Mesendoderm (in vitro differentiated cells): ENCODE measurements at regions not wholly inside any gene's neighbourhood (a gene's known extent, or its start where the extent isn't known, plus 50 kb on each side); places are given as distances from the start of the nearest gene placed in this dataset.
A peak's percentile ranks its signal among the peaks of the same experiment; 100 is the strongest.

ENCODE experiments used
- DNase-seq: peaks from one replicate; pipeline ENCODE4 v3.0.0; 2013
- H2AK5ac ChIP-seq: 2 replicates; pipeline ENCODE4 v1.6.1; 2013; ENCODE audit warnings: low read length, inconsistent platforms
- H2BK120ac ChIP-seq: 2 replicates; pipeline ENCODE4 v1.6.1; 2013; ENCODE audit warnings: low read depth, mild to moderate bottlenecking, low read length, moderate library complexity, mixed read lengths
- H2BK15ac ChIP-seq: replicated peaks from 2 replicates; pipeline ENCODE4 v1.6.1; 2013; ENCODE audit warnings: low read depth, mild to moderate bottlenecking, moderate library complexity
- H2BK5ac ChIP-seq: 2 replicates; pipeline ENCODE4 v1.6.1; 2013; ENCODE audit warnings: low read length, inconsistent platforms
- H3K18ac ChIP-seq: 2 replicates; pipeline ENCODE4 v1.6.1; 2013; ENCODE audit warnings: mild to moderate bottlenecking, low read length, mixed read lengths
- H3K23ac ChIP-seq: one replicate; pipeline ENCODE4 v1.6.1; 2013; ENCODE audit warnings: low read length
- H3K27ac ChIP-seq: 2 replicates; pipeline ENCODE4 v1.5.1; 2013; ENCODE audit warnings: low read depth, mild to moderate bottlenecking, inconsistent platforms, low read length, moderate library complexity
- H3K27me3 ChIP-seq: 2 replicates; pipeline ENCODE4 v1.6.1; 2013; ENCODE audit warnings: low read length, control low read depth, mild to moderate bottlenecking, inconsistent platforms; ENCODE audit not compliant: insufficient read depth, poor library complexity
- H3K36me3 ChIP-seq: 2 replicates; pipeline ENCODE4 v1.6.1; 2013; ENCODE audit warnings: low read length, inconsistent platforms; ENCODE audit not compliant: control insufficient read depth, insufficient read depth
- H3K4ac ChIP-seq: one replicate; pipeline ENCODE4 v1.6.1; 2013; ENCODE audit warnings: low read depth, mild to moderate bottlenecking, low read length, moderate library complexity
- H3K4me1 ChIP-seq: 2 replicates; pipeline ENCODE4 v1.6.1; 2013; ENCODE audit warnings: low read depth, low read length, inconsistent platforms; ENCODE audit not compliant: control insufficient read depth
- H3K4me2 ChIP-seq: 2 replicates; pipeline ENCODE4 v1.6.1; 2013; ENCODE audit warnings: low read length
- H3K4me3 ChIP-seq: 2 replicates; pipeline ENCODE4 v1.5.1; 2013; ENCODE audit warnings: mild to moderate bottlenecking, low read length
- H3K56ac ChIP-seq: one replicate; pipeline ENCODE4 v1.6.1; 2013; ENCODE audit warnings: low read length
- H3K79me1 ChIP-seq: 2 replicates; pipeline ENCODE4 v1.6.1; 2013; ENCODE audit warnings: low read length, inconsistent platforms
- H3K79me2 ChIP-seq: 2 replicates; pipeline ENCODE4 v1.6.1; 2013; ENCODE audit warnings: mild to moderate bottlenecking, low read length; ENCODE audit not compliant: control insufficient read depth, insufficient read depth
- H3K9ac ChIP-seq: 2 replicates; pipeline ENCODE4 v1.6.1; 2013; ENCODE audit warnings: low read length, inconsistent platforms
- H4K5ac ChIP-seq: one replicate; pipeline ENCODE4 v1.6.1; 2013; ENCODE audit warnings: low read length
- H4K8ac ChIP-seq: one replicate; pipeline ENCODE4 v1.6.1; 2013; ENCODE audit warnings: low read depth, mild to moderate bottlenecking, control low read depth, low read length, moderate library complexity
- WGBS: extraction: QIAGEN DNeasy Blood & Tissue Kit; methylation state at CpG from one replicate; pipeline ENCODE4 v1.1.7; 2013; ENCODE audit warnings: low lambda C conversion rate, missing lambda C conversion rate; ENCODE audit not compliant: insufficient coverage; ENCODE audit errors: extremely low coverage; 5-methylcytosine and 5-hydroxymethylcytosine counted together

DNA sequence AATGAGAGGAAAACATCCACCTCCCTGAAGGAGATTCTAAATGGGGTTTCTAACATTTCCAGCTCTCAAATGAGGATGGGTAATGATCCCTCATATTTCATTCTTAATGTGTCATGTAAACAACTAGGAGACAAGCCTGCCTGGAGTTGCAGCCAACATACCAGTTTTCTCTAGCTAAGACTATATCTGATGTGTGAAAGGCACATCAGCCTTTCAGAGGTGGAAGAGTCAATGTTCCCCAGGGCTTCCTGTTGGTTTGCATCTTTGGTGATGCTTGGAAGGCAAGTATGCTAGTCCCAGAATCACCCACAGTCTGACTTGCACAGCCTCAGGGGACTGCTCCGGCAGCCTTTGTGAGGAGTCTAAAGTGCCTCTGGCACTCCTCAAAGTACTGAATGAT is 921.2 kb downstream of the SQOR start:
- DNase-seq = no peak
- no peak overlapping the region for H2AK5ac ChIP-seq
- no peak overlapping the region for H3K9ac ChIP-seq
- H3K27me3 ChIP-seq = no peaks in the 10 kb centered on the region
- H3K23ac ChIP-seq = no peak overlapping the region
- H3K79me2 ChIP-seq = no peaks in the 10 kb centered on the region
- H3K27ac ChIP-seq = no peak overlapping the region
- no peak overlapping the region for H3K56ac ChIP-seq
- no CpG with 5 or more reads among the region's 1 CpG for WGBS
- H4K8ac ChIP-seq = no peak overlapping the region
- H3K18ac ChIP-seq = no peak overlapping the region
- no peaks in the 10 kb centered on the region for H3K79me1 ChIP-seq
- no peak overlapping the region for H3K4ac ChIP-seq
- no peak overlapping the region for H3K4me3 ChIP-seq
- no peak overlapping the region for H2BK15ac ChIP-seq
- no peaks in the 10 kb centered on the region for H3K36me3 ChIP-seq
- H2BK120ac ChIP-seq = no peak overlapping the region
- H4K5ac ChIP-seq = no peak overlapping the region
- H2BK5ac ChIP-seq = no peak overlapping the region
- no peak overlapping the region for H3K4me2 ChIP-seq
- H3K4me1 ChIP-seq = no peaks in the 10 kb centered on the region

DNA sequence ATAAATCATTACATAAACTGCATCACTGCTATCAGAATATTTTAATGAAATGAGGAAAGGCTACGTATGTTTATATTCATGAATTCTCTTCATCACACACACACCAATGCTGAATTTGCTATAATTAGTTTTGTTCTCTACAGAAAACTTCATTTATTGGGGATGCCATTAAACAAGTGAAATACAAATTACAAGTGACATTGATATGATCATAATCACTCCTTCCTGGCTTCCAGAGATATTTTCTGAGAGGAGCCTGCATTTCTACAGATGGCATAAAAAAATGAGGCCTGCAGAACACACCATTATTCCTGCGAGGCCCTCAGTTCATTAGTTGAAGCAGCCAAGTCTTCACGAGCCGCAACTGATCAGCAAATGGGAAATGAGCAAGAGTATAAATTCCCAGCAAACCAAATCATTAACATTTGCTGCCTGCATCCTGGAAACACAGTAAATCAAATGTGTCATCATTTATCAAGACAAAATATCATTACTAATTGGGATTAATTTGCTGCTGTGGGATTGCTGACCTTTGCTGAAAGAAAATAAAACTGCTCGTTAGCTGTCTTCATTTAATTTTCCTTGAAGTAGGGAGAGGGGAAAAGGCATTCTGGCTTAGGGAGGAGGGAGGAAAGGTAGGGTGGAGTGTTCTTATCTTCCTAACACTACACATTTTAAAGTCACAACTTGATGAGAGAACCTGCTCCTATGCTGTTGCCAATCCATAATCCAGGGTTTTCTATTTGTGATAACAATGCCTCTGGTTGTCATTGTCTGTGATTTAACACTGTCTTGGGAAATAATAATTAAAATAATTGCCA is 921.9 kb downstream of the SQOR start:
- H3K4me1 ChIP-seq = no peaks in the 10 kb centered on the region
- DNase-seq = no peak
- no CpG with 5 or more reads among the region's 5 CpGs for WGBS
- H3K4ac ChIP-seq = no peak overlapping the region
- H2BK15ac ChIP-seq = peak overlapping the region; percentile 11
- H3K27ac ChIP-seq = no peak overlapping the region
- no peak overlapping the region for H3K4me2 ChIP-seq
- H3K4me3 ChIP-seq = no peak overlapping the region
- no peak overlapping the region for H3K23ac ChIP-seq
- no peaks in the 10 kb centered on the region for H3K79me2 ChIP-seq
- H2BK5ac ChIP-seq = no peak overlapping the region
- H3K27me3 ChIP-seq = no peaks in the 10 kb centered on the region
- H3K79me1 ChIP-seq = no peaks in the 10 kb centered on the region
- no peak overlapping the region for H3K56ac ChIP-seq
- no peak overlapping the region for H2BK120ac ChIP-seq
- no peak overlapping the region for H3K9ac ChIP-seq
- no peaks in the 10 kb centered on the region for H3K36me3 ChIP-seq
- H4K8ac ChIP-seq = no peak overlapping the region
- no peak overlapping the region for H4K5ac ChIP-seq
- no peak overlapping the region for H3K18ac ChIP-seq
- no peak overlapping the region for H2AK5ac ChIP-seq

DNA sequence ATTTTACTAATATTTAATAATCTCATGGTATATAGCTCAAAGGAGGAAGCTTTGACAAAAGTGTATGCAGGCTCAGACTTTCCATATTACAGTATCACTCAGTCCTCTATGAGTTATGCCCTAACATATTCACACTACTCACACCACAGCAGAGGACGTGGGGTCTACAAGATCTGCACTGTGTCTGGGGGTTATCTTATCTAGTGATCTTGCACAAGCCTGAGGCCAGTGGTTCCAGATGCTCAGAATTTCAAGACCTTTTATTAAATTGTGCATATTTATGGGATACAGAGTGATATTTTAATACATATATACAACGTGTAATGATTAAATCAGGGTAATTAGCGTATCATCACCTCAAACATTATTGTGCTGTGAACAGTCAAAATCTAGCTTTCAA is 933.1 kb downstream of the SQOR start:
- Histone ChIP-seq H3K36me3 (no peaks in the 10 kb centered on the region), H2AK5ac (no peak overlapping the region), H3K56ac (no peak overlapping the region)

DNA sequence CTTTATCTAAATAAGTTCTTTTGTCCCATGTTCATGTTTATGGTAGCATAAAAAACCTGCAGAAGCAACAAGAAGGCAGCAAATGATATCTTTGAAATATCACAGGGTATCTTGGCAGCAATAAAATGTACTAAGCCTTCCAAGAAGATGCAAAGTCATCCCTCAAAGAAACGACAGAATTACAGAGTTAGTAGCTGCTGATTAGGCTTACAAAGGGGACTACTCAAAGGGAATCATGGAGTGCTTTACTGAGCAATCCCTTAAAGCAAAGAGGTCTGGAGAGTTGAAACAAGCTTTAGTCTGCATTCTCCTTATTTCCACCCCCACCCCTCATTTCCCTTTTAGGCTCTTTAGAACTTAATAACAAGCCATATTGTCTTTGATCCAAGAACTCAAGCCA is 935.0 kb downstream of the SQOR start:
- Histone ChIP-seq H3K4me2 (no peak overlapping the region), H3K4me3 (no peak overlapping the region), H2BK120ac (no peak overlapping the region), H3K4ac (no peak overlapping the region), H2BK15ac (no peak overlapping the region), H3K79me1 (no peaks in the 10 kb centered on the region), H3K4me1 (no peaks in the 10 kb centered on the region), H2BK5ac (no peak overlapping the region), H3K18ac (no peak overlapping the region), H3K23ac (no peak overlapping the region), H3K9ac (no peak overlapping the region), H3K56ac (no peak overlapping the region), H3K27me3 (no peaks in the 10 kb centered on the region), H4K5ac (no peak overlapping the region), H4K8ac (no peak overlapping the region), H3K27ac (no peak overlapping the region), H3K36me3 (no peaks in the 10 kb centered on the region), H3K79me2 (no peaks in the 10 kb centered on the region), H2AK5ac (no peak overlapping the region)
- no CpG with 5 or more reads among the region's 1 CpG for WGBS
- DNase-seq = no peak

More for the DNA sequence above, 933.1 kb downstream of the SQOR start:
- Histone ChIP-seq H3K4ac (no peak overlapping the region), H3K27me3 (no peaks in the 10 kb centered on the region), H2BK120ac (no peak overlapping the region), H2BK15ac (no peak overlapping the region), H3K4me2 (no peak overlapping the region), H3K23ac (no peak overlapping the region), H3K79me2 (no peaks in the 10 kb centered on the region), H3K18ac (no peak overlapping the region), H3K4me3 (no peak overlapping the region), H2BK5ac (no peak overlapping the region), H4K5ac (no peak overlapping the region), H3K79me1 (no peaks in the 10 kb centered on the region), H3K4me1 (no peaks in the 10 kb centered on the region), H4K8ac (no peak overlapping the region), H3K27ac (no peak overlapping the region), H3K9ac (no peak overlapping the region)
- DNase-seq = no peak
- WGBS = no CpG with 5 or more reads among the region's 3 CpGs

DNA sequence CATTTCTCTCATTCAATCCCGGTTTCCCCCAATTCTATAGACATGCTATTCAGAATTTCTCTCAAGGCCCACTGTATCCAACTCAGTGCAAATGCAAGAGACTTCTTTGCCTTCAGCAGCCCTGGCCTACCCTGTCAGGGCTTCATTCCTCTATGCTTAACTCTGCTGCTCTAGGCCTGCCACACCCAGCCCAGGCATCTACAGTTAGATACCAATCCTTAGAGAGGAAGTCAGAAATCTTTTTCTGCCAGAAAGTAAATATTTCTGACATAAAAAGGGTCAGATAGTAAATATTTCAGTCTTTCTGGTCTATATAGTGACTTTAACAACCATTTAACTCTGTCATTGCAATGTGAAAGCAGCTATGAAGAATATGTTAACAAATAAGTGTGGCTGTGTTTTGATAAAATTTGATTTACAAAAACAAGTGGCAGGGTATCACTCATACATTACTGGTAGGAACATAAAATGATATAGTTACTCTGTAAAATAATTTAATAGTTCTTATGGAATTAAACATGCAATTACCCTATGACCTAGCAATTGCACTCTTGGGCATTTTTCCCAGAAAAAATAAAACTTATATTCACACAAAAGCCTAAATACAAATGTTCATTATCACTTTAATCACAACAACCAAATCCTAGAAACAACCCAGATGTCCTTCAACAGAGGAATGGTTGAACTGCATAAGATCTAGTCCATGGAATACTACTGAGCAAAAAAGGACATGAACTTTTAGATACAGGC is 942.0 kb downstream of the SQOR start:
- Histone ChIP-seq H3K9ac (no peak overlapping the region), H2BK5ac (no peak overlapping the region), H3K27me3 (no peaks in the 10 kb centered on the region), H4K8ac (no peak overlapping the region), H3K23ac (no peak overlapping the region), H3K56ac (no peak overlapping the region), H2BK15ac (no peak overlapping the region), H3K18ac (no peak overlapping the region), H3K4me3 (no peak overlapping the region), H2BK120ac (no peak overlapping the region), H3K4ac (no peak overlapping the region), H3K4me2 (no peak overlapping the region), H3K4me1 (no peaks in the 10 kb centered on the region), H2AK5ac (no peak overlapping the region), H3K79me2 (no peaks in the 10 kb centered on the region), H4K5ac (no peak overlapping the region), H3K79me1 (no peaks in the 10 kb centered on the region), H3K36me3 (no peaks in the 10 kb centered on the region), H3K27ac (no peak overlapping the region)
- DNase-seq = peak; percentile 55
- no CpG with 5 or more reads among the region's 1 CpG for WGBS
